ENCODE measurements at regions not wholly inside any gene's neighbourhood (a gene's known extent, or its start where the extent isn't known, plus 50 kb on each side); places are given as distances from the start of the nearest gene placed in this dataset.

GRCh38 chr11:27205250-27205649, 157.8 kb downstream of the CCDC34 start:
- TF ChIP-seq POLR2A (IDR thresholded peaks at IDR 0.05; ENCODE audit: low read depth, low read length) (no peak), POLR2AphosphoS5 (IDR thresholded peaks at IDR 0.05; ENCODE audit: low read depth, low read length) (no peak)

All from GM12892 (cell line).